Fibroblast of skin of scalp (primary cell): ENCODE measurements at regions not wholly inside any gene's neighbourhood (a gene's known extent, or its start where the extent isn't known, plus 50 kb on each side); places are given as distances from the start of the nearest gene placed in this dataset.

ENCODE experiments used
- DNase-seq: peaks from one replicate; pipeline ENCODE4 v3.0.0-alpha.2; 2013

- DNase-seq, result peak; percentile 67
These were observed 56.1 kb upstream of the SLC35G4 start for GRCh38 chr18:11553098-11553940.

- no peak for DNase-seq
These were observed 60.4 kb upstream of the SLC35G4 start for GRCh38 chr18:11548916-11549551.

GRCh38 chr18:11548396-11548795, 61.0 kb upstream of the SLC35G4 start:
- DNase-seq, result no peak

GRCh38 chr18:11544060-11544633, 65.2 kb upstream of the SLC35G4 start:
- DNase-seq, result no peak

- peak; percentile 34 for DNase-seq
These were observed 68.2 kb upstream of the SLC35G4 start for GRCh38 chr18:11541179-11541578.

- no peak for DNase-seq
These were observed 75.4 kb upstream of the SLC35G4 start for GRCh38 chr18:11533942-11534496.

GRCh38 chr18:11533513-11533890, 75.9 kb upstream of the SLC35G4 start:
- no peak for DNase-seq

- no peak for DNase-seq
These were observed 76.5 kb upstream of the SLC35G4 start for GRCh38 chr18:11532758-11533512.

GRCh38 chr18:11529081-11529480, 80.3 kb upstream of the SLC35G4 start:
- peak; percentile 78 for DNase-seq

- peak; percentile 30 for DNase-seq
These were observed 82.7 kb upstream of the SLC35G4 start for GRCh38 chr18:11526675-11527074.

- peak; percentile 69 for DNase-seq
These were observed 85.6 kb upstream of the SLC35G4 start for GRCh38 chr18:11523804-11524203.

- peak; percentile 46 for DNase-seq
These were observed 86.4 kb upstream of the SLC35G4 start for GRCh38 chr18:11522992-11523391.

- DNase-seq, result peak; percentile 52
These were observed 87.5 kb upstream of the SLC35G4 start for GRCh38 chr18:11521853-11522252.

GRCh38 chr18:11520536-11520935, 88.9 kb upstream of the SLC35G4 start:
- no peak for DNase-seq

- DNase-seq, result peak; percentile 57
These were observed 90.4 kb upstream of the SLC35G4 start for GRCh38 chr18:11518788-11519685.

GRCh38 chr18:11517704-11518103, 91.7 kb upstream of the SLC35G4 start:
- DNase-seq, result no peak

- no peak for DNase-seq
These were observed 92.5 kb upstream of the SLC35G4 start for GRCh38 chr18:11516751-11517503.

- DNase-seq, result no peak
These were observed 95.1 kb upstream of the SLC35G4 start for GRCh38 chr18:11514267-11514666.

GRCh38 chr18:11512096-11513025, 97.0 kb upstream of the SLC35G4 start:
- peak; percentile 53 for DNase-seq
